HepG2 (cell line): ENCODE measurements at regions not wholly inside any gene's neighbourhood (a gene's known extent, or its start where the extent isn't known, plus 50 kb on each side); places are given as distances from the start of the nearest gene placed in this dataset.

ENCODE experiments used
- AKAP8 ChIP-seq: sonication (generic); formaldehyde crosslinking; IDR thresholded peaks from 2 replicates; pipeline ENCODE4 v1.5.1; 2020; ENCODE audit warnings: mild to moderate bottlenecking, missing genetic modification reagents
- ATM ChIP-seq: fragments of 450-650 bp; IDR thresholded peaks from 2 replicates; pipeline ENCODE4 v1.7.1; 2017; ENCODE audit warnings: mild to moderate bottlenecking, borderline replicate concordance
- BRF2 ChIP-seq: sonication (generic); formaldehyde crosslinking; IDR thresholded peaks from 2 replicates; pipeline ENCODE4 v1.8.1; 2022; ENCODE audit warnings: mild to moderate bottlenecking, missing genetic modification reagents
- CBX2 ChIP-seq, 2 experiments: fragments of 200-600 bp in 1 of 2; sonication (generic); formaldehyde crosslinking in 1 of 2; IDR thresholded peaks; 2 replicates each; pipeline versions ENCODE4 v1.7.0 to v1.8.1; 2018 to 2022; ENCODE audit warnings: low read depth in 2 of 2, low read length in 1 of 2, mild to moderate bottlenecking in 1 of 2, missing genetic modification reagents in 1 of 2
- CREB1 ChIP-seq, 2 experiments: fragments of 450-650 bp in 1 of 2; IDR thresholded peaks; 2 replicates each; pipeline ENCODE4 v1.6.1; 2016 to 2017; ENCODE audit warnings: control low read depth in 1 of 2, mild to moderate bottlenecking in 1 of 2, missing compliant biosample characterization in 1 of 2, missing genetic modification characterization in 1 of 2
- DR1 ChIP-seq: sonication (generic); formaldehyde crosslinking; IDR thresholded peaks from 2 replicates; pipeline ENCODE4 v1.8.0; 2021; ENCODE audit warnings: mild to moderate bottlenecking, missing genetic modification reagents, inconsistent platforms
- GMEB1 ChIP-seq: sonication (generic); formaldehyde crosslinking; IDR thresholded peaks from 2 replicates; pipeline ENCODE4 v1.5.1; 2020; ENCODE audit warnings: missing genetic modification reagents, mild to moderate bottlenecking, borderline replicate concordance
- MBD4 ChIP-seq: IDR thresholded peaks from 2 replicates; pipeline ENCODE4 v1.6.1; 2012; ENCODE audit warnings: low read length, inconsistent platforms, borderline replicate concordance
- MBNL3 ChIP-seq: fragments of 250-450 bp; sonication (Bioruptor Pico); conservative IDR thresholded peaks from 2 replicates; pipeline ENCODE4 v1.8.0; 2022; ENCODE audit warnings: mild to moderate bottlenecking, inconsistent platforms
- MEF2D ChIP-seq: sonication (generic); formaldehyde crosslinking; IDR thresholded peaks from 2 replicates; pipeline ENCODE4 v1.5.1; 2020; ENCODE audit warnings: mild to moderate bottlenecking, missing genetic modification reagents
- MIXL1 ChIP-seq: IDR thresholded peaks from 2 replicates; pipeline ENCODE4 v1.6.1; 2016
- NPAS2 ChIP-seq: sonication (generic); formaldehyde crosslinking; IDR thresholded peaks from 2 replicates; pipeline ENCODE4 v1.8.0; 2022; ENCODE audit warnings: mild to moderate bottlenecking, missing genetic modification reagents, borderline replicate concordance
- PHF8 ChIP-seq: sonication (generic); formaldehyde crosslinking; IDR thresholded peaks from 2 replicates; pipeline ENCODE4 v1.5.0; 2020; ENCODE audit warnings: missing genetic modification reagents
- SP140L ChIP-seq: sonication (generic); formaldehyde crosslinking; IDR thresholded peaks from 2 replicates; pipeline ENCODE4 v1.4.0; 2020; ENCODE audit warnings: missing genetic modification reagents, borderline replicate concordance
- YEATS2 ChIP-seq: sonication (generic); formaldehyde crosslinking; IDR thresholded peaks from 2 replicates; pipeline ENCODE4 v1.4.0; 2020; ENCODE audit warnings: missing genetic modification reagents, borderline replicate concordance
- ZC3H4 ChIP-seq: sonication (generic); formaldehyde crosslinking; IDR thresholded peaks from 2 replicates; pipeline ENCODE4 v1.4.0; 2020; ENCODE audit warnings: missing genetic modification reagents, borderline replicate concordance
- ZNF253 ChIP-seq: sonication (generic); formaldehyde crosslinking; IDR thresholded peaks from 2 replicates; pipeline ENCODE4 v1.8.0; 2022; ENCODE audit warnings: mild to moderate bottlenecking, missing genetic modification reagents, borderline replicate concordance
- ZNF30 ChIP-seq: sonication (generic); formaldehyde crosslinking; IDR thresholded peaks from 2 replicates; pipeline ENCODE4 v1.5.0; 2020; ENCODE audit warnings: mild to moderate bottlenecking, missing genetic modification reagents
- ZNF333 ChIP-seq: sonication (generic); formaldehyde crosslinking; IDR thresholded peaks from 2 replicates; pipeline ENCODE4 v1.4.0; 2020; ENCODE audit warnings: mild to moderate bottlenecking, missing genetic modification reagents, borderline replicate concordance
- ZNF468 ChIP-seq: sonication (generic); formaldehyde crosslinking; IDR thresholded peaks from 2 replicates; pipeline ENCODE4 v1.8.0; 2022; ENCODE audit warnings: mild to moderate bottlenecking, moderate library complexity, missing genetic modification reagents
- ZNF501 ChIP-seq: sonication (generic); formaldehyde crosslinking; IDR thresholded peaks from 2 replicates; pipeline ENCODE4 v1.5.1; 2020; ENCODE audit warnings: mild to moderate bottlenecking, moderate library complexity, missing genetic modification reagents
- ZSCAN31 ChIP-seq: sonication (generic); formaldehyde crosslinking; IDR thresholded peaks from 2 replicates; pipeline ENCODE4 v1.5.0; 2020; ENCODE audit warnings: low read depth, mild to moderate bottlenecking, missing genetic modification reagents
- TF ChIP-seq, protein P1 (sequence below): IDR thresholded peaks from 2 replicates; pipeline ENCODE4 v1.6.1; 2016; ENCODE audit warnings: low read depth, borderline replicate concordance
- TF ChIP-seq, protein P2 (sequence below): fragments of 450-650 bp; IDR thresholded peaks from 2 replicates; pipeline ENCODE4 v1.6.1; 2017
- TF ChIP-seq, protein P3 (sequence below): sonication (generic); formaldehyde crosslinking; IDR thresholded peaks from 2 replicates; pipeline ENCODE4 v1.4.0; 2020; ENCODE audit warnings: low read depth, mild to moderate bottlenecking, missing genetic modification reagents

DNA sequence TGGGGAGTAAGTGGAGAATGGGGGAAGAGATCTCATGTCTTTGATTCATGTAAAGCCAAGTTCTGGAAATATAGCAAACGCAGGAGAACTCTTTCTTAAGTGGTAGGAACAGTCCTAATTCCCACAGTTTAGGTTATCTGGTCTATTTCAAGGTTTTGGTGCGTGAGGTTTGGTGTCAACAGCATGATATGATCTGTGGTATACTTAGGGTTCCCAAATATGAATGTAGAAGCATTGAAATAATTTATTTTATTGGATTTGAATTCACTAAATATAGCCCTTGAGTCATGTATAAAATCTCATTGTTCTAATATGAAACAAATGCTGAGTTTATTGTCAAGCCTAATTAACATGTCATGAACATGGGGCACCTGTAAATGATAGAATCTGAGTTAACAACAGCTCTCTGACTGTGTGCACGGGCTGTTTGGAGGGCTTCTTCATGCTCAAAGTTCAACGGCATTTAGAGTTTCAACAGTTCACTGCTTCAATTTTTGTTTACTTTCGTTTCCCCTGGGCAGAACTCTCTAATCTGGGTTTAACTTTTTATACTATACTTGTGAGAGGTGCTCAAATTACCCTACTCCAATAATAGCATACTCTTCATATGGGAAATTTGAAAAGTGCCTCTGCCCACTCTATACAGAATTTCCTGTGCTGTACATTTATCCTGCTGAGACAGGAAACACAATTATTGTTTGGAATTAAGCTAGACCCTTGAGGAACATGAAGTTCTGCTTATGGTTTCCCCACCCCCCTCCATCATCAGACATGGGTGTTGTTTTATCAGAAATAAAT, 236.3 kb upstream of the ZNF217 start (continued):
- TF ChIP-seq, protein P1, sequence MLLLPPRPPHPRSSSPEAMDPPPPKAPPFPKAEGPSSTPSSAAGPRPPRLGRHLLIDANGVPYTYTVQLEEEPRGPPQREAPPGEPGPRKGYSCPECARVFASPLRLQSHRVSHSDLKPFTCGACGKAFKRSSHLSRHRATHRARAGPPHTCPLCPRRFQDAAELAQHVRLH (CRISPR knock-in tag): no peak
- TF ChIP-seq ZNF253 (no peak), ZNF501 (CRISPR knock-in tag) (no peak), PHF8 (CRISPR knock-in tag) (no peak), BRF2 (CRISPR knock-in tag) (no peak), MEF2D (CRISPR knock-in tag) (peak; percentile 54; the same call in 1 of the 2 replicates), GMEB1 (CRISPR knock-in tag) (no peak; the same call in 1 of the 2 replicates), ATM (no peak), SP140L (CRISPR knock-in tag) (no peak), CBX2 (IDR thresholded peaks at IDR 0.05; ENCODE audit: low read depth, low read length) (no peak), CBX2 (CRISPR knock-in tag; IDR thresholded peaks at IDR 0.05; ENCODE audit: low read depth) (no peak), MBD4 (no peak), DR1 (CRISPR knock-in tag) (no peak), ZNF30 (CRISPR knock-in tag) (no peak), MBNL3 (CRISPR knock-in tag) (no peak), ZSCAN31 (CRISPR knock-in tag) (no peak), CREB1 (IDR thresholded peaks at IDR 0.05) (no peak), CREB1 (CRISPR knock-in tag; IDR thresholded peaks at IDR 0.05) (peak; percentile 43; the same call in 1 of the 2 replicates), ZNF468 (no peak), ZNF333 (CRISPR knock-in tag) (no peak), MIXL1 (peak; percentile 61; the same call in 1 of the 2 replicates), YEATS2 (CRISPR knock-in tag) (no peak), NPAS2 (no peak), ZC3H4 (CRISPR knock-in tag) (no peak), AKAP8 (CRISPR knock-in tag) (no peak)
- TF ChIP-seq, protein P2, sequence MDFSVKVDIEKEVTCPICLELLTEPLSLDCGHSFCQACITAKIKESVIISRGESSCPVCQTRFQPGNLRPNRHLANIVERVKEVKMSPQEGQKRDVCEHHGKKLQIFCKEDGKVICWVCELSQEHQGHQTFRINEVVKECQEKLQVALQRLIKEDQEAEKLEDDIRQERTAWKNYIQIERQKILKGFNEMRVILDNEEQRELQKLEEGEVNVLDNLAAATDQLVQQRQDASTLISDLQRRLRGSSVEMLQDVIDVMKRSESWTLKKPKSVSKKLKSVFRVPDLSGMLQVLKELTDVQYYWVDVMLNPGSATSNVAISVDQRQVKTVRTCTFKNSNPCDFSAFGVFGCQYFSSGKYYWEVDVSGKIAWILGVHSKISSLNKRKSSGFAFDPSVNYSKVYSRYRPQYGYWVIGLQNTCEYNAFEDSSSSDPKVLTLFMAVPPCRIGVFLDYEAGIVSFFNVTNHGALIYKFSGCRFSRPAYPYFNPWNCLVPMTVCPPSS: no peak
- TF ChIP-seq, protein P3, sequence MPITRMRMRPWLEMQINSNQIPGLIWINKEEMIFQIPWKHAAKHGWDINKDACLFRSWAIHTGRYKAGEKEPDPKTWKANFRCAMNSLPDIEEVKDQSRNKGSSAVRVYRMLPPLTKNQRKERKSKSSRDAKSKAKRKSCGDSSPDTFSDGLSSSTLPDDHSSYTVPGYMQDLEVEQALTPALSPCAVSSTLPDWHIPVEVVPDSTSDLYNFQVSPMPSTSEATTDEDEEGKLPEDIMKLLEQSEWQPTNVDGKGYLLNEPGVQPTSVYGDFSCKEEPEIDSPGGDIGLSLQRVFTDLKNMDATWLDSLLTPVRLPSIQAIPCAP (CRISPR knock-in tag): no peak
